ENCODE measurements at regions not wholly inside any gene's neighbourhood (a gene's known extent, or its start where the extent isn't known, plus 50 kb on each side); places are given as distances from the start of the nearest gene placed in this dataset.

- Histone ChIP-seq H3K79me2 (ENCODE audit: insufficient read depth) (no peaks in the 10 kb centered on the region), H3K36me3 (ENCODE audit: low read depth) (no peaks in the 10 kb centered on the region), H3K27ac (no peak overlapping the region), H3K4me2 (ENCODE audit: unreplicated experiment) (no peak overlapping the region), H3F3A (ENCODE audit: insufficient read depth) (no peaks in the 10 kb centered on the region), H3K9me2 (ENCODE audit: insufficient read depth) (no peaks in the 10 kb centered on the region), H4K20me1 (ENCODE audit: insufficient read depth) (no peaks in the 10 kb centered on the region), H2AFZ (no peak overlapping the region), H3K4me1 (ENCODE audit: insufficient read depth) (no peaks in the 10 kb centered on the region), H3K27me3 (replicated peaks; ENCODE audit: insufficient read depth) (peaks cover 14% of the 10 kb centered on the region; the same call in 1 of the 2 replicates), H3K9ac (no peak overlapping the region), H3K9me3 (ENCODE audit: low read depth) (no peaks in the 10 kb centered on the region), H3K4me3 (no peak overlapping the region)
- TF ChIP-seq EZH2 (IDR thresholded peaks at IDR 0.05; ENCODE audit: insufficient read depth, poor library complexity, severe bottlenecking) (no peak), EZH2phosphoT487 (IDR thresholded peaks at IDR 0.05; ENCODE audit: insufficient read depth, low read depth) (no peak)
- in situ Hi-C loops (cut with MboI), result loop anchor here (10.0 kb wide), 1 partner anchor 350 kb away; no protein-coding TSS in a partner anchor
- 54% methylated on average over 7 of the region's 7 CpGs for WGBS, 2 experiments (ENCODE audit: low coverage in 1 of 2, low lambda C conversion rate in 2 of 2, missing lambda C conversion rate in 2 of 2)
- peak; percentile 32 for DNase-seq
These were observed 100.5 kb upstream of the FOXA2 start for GRCh38 chr20:22684763-22685443.

- WGBS, 2 experiments (ENCODE audit: low coverage in 1 of 2, low lambda C conversion rate in 2 of 2, missing lambda C conversion rate in 2 of 2), result 11 to 15% methylated on average over 7 of the region's 7 CpGs
- DNase-seq, result peak; percentile 82
- 0 out of 2 replicates have a peak, but pooled peaks cover 9% of the 10 kb centered on the region for H3K27me3 ChIP-seq (replicated peaks; ENCODE audit: insufficient read depth)
- H3K27ac ChIP-seq, result no peak overlapping the region
- H3K9me2 ChIP-seq (ENCODE audit: insufficient read depth), result no peaks in the 10 kb centered on the region
- no peaks in the 10 kb centered on the region for H3K79me2 ChIP-seq (ENCODE audit: insufficient read depth)
- peak overlapping the region; percentile 93 for H2AFZ ChIP-seq
- no peaks in the 10 kb centered on the region for H3K4me1 ChIP-seq (ENCODE audit: insufficient read depth)
- no peaks in the 10 kb centered on the region for H3F3A ChIP-seq (ENCODE audit: insufficient read depth)
- no peaks in the 10 kb centered on the region for H3K36me3 ChIP-seq (ENCODE audit: low read depth)
- no peak for TF ChIP-seq EZH2phosphoT487 (IDR thresholded peaks at IDR 0.05; ENCODE audit: insufficient read depth, low read depth)
- TF ChIP-seq EZH2 (IDR thresholded peaks at IDR 0.05; ENCODE audit: insufficient read depth, poor library complexity, severe bottlenecking), result no peak
- no peaks in the 10 kb centered on the region for H4K20me1 ChIP-seq (ENCODE audit: insufficient read depth)
- H3K4me3 ChIP-seq, result no peak overlapping the region
- no peak overlapping the region for H3K4me2 ChIP-seq (ENCODE audit: unreplicated experiment)
- in situ Hi-C loops (cut with MboI), result loop anchor here (10.0 kb wide), 1 partner anchor 351 kb away; no protein-coding TSS in a partner anchor
- H3K9me3 ChIP-seq (ENCODE audit: low read depth), result no peaks in the 10 kb centered on the region
- no peak overlapping the region for H3K9ac ChIP-seq
These were observed 101.7 kb upstream of the FOXA2 start for GRCh38 chr20:22686097-22686496.

GRCh38 chr20:22687676-22688349 is 103.4 kb upstream of the FOXA2 start:
- Histone ChIP-seq H3K27me3 (replicated peaks; ENCODE audit: insufficient read depth) (0 out of 2 replicates have a peak, but pooled peaks cover 5% of the 10 kb centered on the region), H3K79me2 (ENCODE audit: insufficient read depth) (no peaks in the 10 kb centered on the region), H3K9me3 (ENCODE audit: low read depth) (no peaks in the 10 kb centered on the region), H3K27ac (no peak overlapping the region), H3K9me2 (ENCODE audit: insufficient read depth) (no peaks in the 10 kb centered on the region), H2AFZ (no peak overlapping the region), H3F3A (ENCODE audit: insufficient read depth) (no peaks in the 10 kb centered on the region), H3K9ac (no peak overlapping the region), H3K4me2 (ENCODE audit: unreplicated experiment) (no peak overlapping the region), H3K4me1 (ENCODE audit: insufficient read depth) (no peaks in the 10 kb centered on the region), H4K20me1 (ENCODE audit: insufficient read depth) (no peaks in the 10 kb centered on the region), H3K4me3 (no peak overlapping the region), H3K36me3 (ENCODE audit: low read depth) (no peaks in the 10 kb centered on the region)
- in situ Hi-C loops (cut with MboI), result loop anchor here (10.0 kb wide), 1 partner anchor 353 kb away; no protein-coding TSS in a partner anchor
- no peak for DNase-seq
- no peak for TF ChIP-seq EZH2 (IDR thresholded peaks at IDR 0.05; ENCODE audit: insufficient read depth, poor library complexity, severe bottlenecking)
- TF ChIP-seq EZH2phosphoT487 (IDR thresholded peaks at IDR 0.05; ENCODE audit: insufficient read depth, low read depth), result no peak
- 56 to 67% methylated on average over 6 of the region's 6 CpGs for WGBS, 2 experiments (ENCODE audit: low coverage in 1 of 2, low lambda C conversion rate in 2 of 2, missing lambda C conversion rate in 2 of 2)

GRCh38 chr20:22688485-22688884 is 104.1 kb upstream of the FOXA2 start:
- no peaks in the 10 kb centered on the region for H3K9me2 ChIP-seq (ENCODE audit: insufficient read depth)
- H3K4me2 ChIP-seq (ENCODE audit: unreplicated experiment), result no peak overlapping the region
- 28 to 30% methylated on average over 2 of the region's 2 CpGs for WGBS, 2 experiments (ENCODE audit: low coverage in 1 of 2, low lambda C conversion rate in 2 of 2, missing lambda C conversion rate in 2 of 2)
- no peaks in the 10 kb centered on the region for H3K4me1 ChIP-seq (ENCODE audit: insufficient read depth)
- no peak overlapping the region for H3K9ac ChIP-seq
- no peaks in the 10 kb centered on the region for H3K36me3 ChIP-seq (ENCODE audit: low read depth)
- TF ChIP-seq EZH2 (IDR thresholded peaks at IDR 0.05; ENCODE audit: insufficient read depth, poor library complexity, severe bottlenecking) (no peak), EZH2phosphoT487 (IDR thresholded peaks at IDR 0.05; ENCODE audit: insufficient read depth, low read depth) (no peak)
- no peaks in the 10 kb centered on the region for H3K79me2 ChIP-seq (ENCODE audit: insufficient read depth)
- DNase-seq, result no peak
- H2AFZ ChIP-seq, result no peak overlapping the region
- no peak overlapping the region for H3K27ac ChIP-seq
- in situ Hi-C loops (cut with MboI), result loop anchor here (10.0 kb wide), 1 partner anchor 354 kb away; no protein-coding TSS in a partner anchor
- H3K4me3 ChIP-seq, result no peak overlapping the region
- H3F3A ChIP-seq (ENCODE audit: insufficient read depth), result no peaks in the 10 kb centered on the region
- no peaks in the 10 kb centered on the region for H3K9me3 ChIP-seq (ENCODE audit: low read depth)
- H3K27me3 ChIP-seq (replicated peaks; ENCODE audit: insufficient read depth), result no peaks in the 10 kb centered on the region
- no peaks in the 10 kb centered on the region for H4K20me1 ChIP-seq (ENCODE audit: insufficient read depth)
